HG03442 (cell line): ENCODE measurements at regions not wholly inside any gene's neighbourhood (a gene's known extent, or its start where the extent isn't known, plus 50 kb on each side); places are given as distances from the start of the nearest gene placed in this dataset.

ENCODE experiments used
- ATAC-seq: cut with Tn5 transposase; IDR thresholded peaks from one replicate; pipeline ENCODE4 v1.9.1; 2021; ENCODE audit warnings: mild to moderate bottlenecking, moderate library complexity; ENCODE audit not compliant: unreplicated experiment

GRCh38 chr21:35905096-35905962, 155.0 kb downstream of the SETD4 start:
- ATAC-seq, result no peak

GRCh38 chr21:35900539-35900938, 159.8 kb downstream of the SETD4 start:
- no peak for ATAC-seq

- no peak for ATAC-seq
Measured at GRCh38 chr21:35896060-35896459, 164.3 kb downstream of the SETD4 start.

GRCh38 chr21:35895598-35895997, 164.7 kb downstream of the SETD4 start:
- ATAC-seq, result no peak

GRCh38 chr21:35893156-35893555, 167.2 kb downstream of the SETD4 start:
- ATAC-seq, result no peak

- ATAC-seq, result no peak
Measured at GRCh38 chr21:35886887-35887286, 173.4 kb downstream of the SETD4 start.

GRCh38 chr21:35885942-35886541, 174.3 kb downstream of the SETD4 start:
- ATAC-seq, result no peak

- ATAC-seq, result no peak
Measured at GRCh38 chr21:35882791-35883240, 177.5 kb downstream of the SETD4 start.

GRCh38 chr21:35873441-35873840, 186.9 kb downstream of the SETD4 start:
- no peak for ATAC-seq

- ATAC-seq, result no peak
Measured at GRCh38 chr21:35871906-35872305, 188.4 kb downstream of the SETD4 start.

GRCh38 chr21:35868869-35869223, 191.5 kb downstream of the SETD4 start:
- ATAC-seq, result no peak

GRCh38 chr21:35868005-35868868, 192.1 kb downstream of the SETD4 start:
- ATAC-seq, result no peak

GRCh38 chr21:35864039-35864438, 196.3 kb downstream of the SETD4 start:
- no peak for ATAC-seq

GRCh38 chr21:35862969-35863368, 197.4 kb downstream of the SETD4 start:
- no peak for ATAC-seq

- no peak for ATAC-seq
Measured at GRCh38 chr21:35861661-35862060, 198.7 kb downstream of the SETD4 start.

GRCh38 chr21:35860189-35860869, 200.0 kb downstream of the SETD4 start:
- ATAC-seq, result no peak

- ATAC-seq, result no peak
Measured at GRCh38 chr21:35859677-35860076, 200.6 kb downstream of the SETD4 start.

- no peak for ATAC-seq
Measured at GRCh38 chr21:35857095-35857494, 203.2 kb downstream of the SETD4 start.

- ATAC-seq, result no peak
Measured at GRCh38 chr21:35855484-35855883, 204.8 kb downstream of the SETD4 start.

GRCh38 chr21:35854281-35854680, 206.0 kb downstream of the SETD4 start:
- ATAC-seq, result no peak
